ENCODE measurements at regions not wholly inside any gene's neighbourhood (a gene's known extent, or its start where the extent isn't known, plus 50 kb on each side); places are given as distances from the start of the nearest gene placed in this dataset.

DNA sequence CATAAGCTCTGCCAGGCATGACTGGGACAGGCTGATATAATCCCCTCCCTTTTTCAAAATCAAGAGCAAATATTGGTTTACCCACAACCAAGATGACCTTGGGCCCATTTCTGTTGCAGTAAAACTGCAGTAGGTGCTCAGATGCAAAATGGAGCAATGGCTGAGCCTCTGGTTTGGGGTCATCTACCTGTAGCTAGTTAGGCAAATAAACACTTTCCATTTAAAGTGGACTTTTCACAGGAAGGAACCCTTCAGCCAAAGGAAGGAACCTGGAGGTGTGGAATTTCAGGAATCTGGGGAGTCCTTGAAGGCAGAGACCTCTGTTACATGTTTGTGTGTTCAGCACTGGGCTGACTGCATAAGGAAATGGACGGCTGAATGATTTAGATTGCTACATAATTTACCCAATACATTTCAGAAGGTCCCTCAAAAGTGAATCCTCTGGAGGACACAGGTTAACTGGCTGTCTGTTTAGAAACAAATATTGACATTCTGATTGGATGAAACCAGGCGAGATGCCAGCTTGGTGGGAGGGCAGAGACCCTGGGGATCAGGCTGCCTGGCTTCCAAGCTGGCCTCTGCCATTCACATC is 170.1 kb upstream of the ZNF618 start:
- TF ChIP-seq, protein P1, sequence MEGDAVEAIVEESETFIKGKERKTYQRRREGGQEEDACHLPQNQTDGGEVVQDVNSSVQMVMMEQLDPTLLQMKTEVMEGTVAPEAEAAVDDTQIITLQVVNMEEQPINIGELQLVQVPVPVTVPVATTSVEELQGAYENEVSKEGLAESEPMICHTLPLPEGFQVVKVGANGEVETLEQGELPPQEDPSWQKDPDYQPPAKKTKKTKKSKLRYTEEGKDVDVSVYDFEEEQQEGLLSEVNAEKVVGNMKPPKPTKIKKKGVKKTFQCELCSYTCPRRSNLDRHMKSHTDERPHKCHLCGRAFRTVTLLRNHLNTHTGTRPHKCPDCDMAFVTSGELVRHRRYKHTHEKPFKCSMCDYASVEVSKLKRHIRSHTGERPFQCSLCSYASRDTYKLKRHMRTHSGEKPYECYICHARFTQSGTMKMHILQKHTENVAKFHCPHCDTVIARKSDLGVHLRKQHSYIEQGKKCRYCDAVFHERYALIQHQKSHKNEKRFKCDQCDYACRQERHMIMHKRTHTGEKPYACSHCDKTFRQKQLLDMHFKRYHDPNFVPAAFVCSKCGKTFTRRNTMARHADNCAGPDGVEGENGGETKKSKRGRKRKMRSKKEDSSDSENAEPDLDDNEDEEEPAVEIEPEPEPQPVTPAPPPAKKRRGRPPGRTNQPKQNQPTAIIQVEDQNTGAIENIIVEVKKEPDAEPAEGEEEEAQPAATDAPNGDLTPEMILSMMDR (conservative IDR thresholded peaks at IDR 0.05; ENCODE audit: low read length), result no peak
- no peak for TF ChIP-seq EZH2phosphoT487 (IDR thresholded peaks at IDR 0.05; ENCODE audit: borderline replicate concordance, low read depth, low read length)
